WTC11 (cell line): ENCODE measurements at regions not wholly inside any gene's neighbourhood (a gene's known extent, or its start where the extent isn't known, plus 50 kb on each side); places are given as distances from the start of the nearest gene placed in this dataset.

Source experiments
- ATAC-seq: fragments of 200-7000 bp; cut with Tn5 transposase; 2 replicates; pipeline ENCODE4 v1.10.0; 2021; ENCODE audit warnings: mild to moderate bottlenecking, moderate library complexity
- CTCF ChIA-PET: fragments of 300-600 bp; sonication (Branson Sonifier 250); formaldehyde crosslinking; loops from one replicate; lab custom pipeline; 2021; ENCODE audit warnings: antibody characterized with exemption; lab: Charles Lee
- POLR2A ChIA-PET: fragments of 350-600 bp; sonication (Branson Sonifier 250); formaldehyde crosslinking; loops from one replicate; lab custom pipeline; 2021; ENCODE audit warnings: antibody characterized with exemption; lab: Charles Lee
- DNase-seq: peaks from one replicate; pipeline ENCODE4 v3.0.0; 2021; ENCODE audit warnings: low spot score
- H3K27ac Mint-ChIP-seq: 2 replicates; pipeline ENCODE4 v1.8.0; 2021; ENCODE audit warnings: mixed read lengths
- H3K27me3 Mint-ChIP-seq: 2 replicates; pipeline ENCODE4 v1.8.0; 2021; ENCODE audit warnings: low read depth, mild to moderate bottlenecking, moderate library complexity, mixed read lengths
- H3K36me3 Mint-ChIP-seq: 2 replicates; pipeline ENCODE4 v1.8.0; 2021; ENCODE audit warnings: mixed read lengths
- H3K4me1 Mint-ChIP-seq: 2 replicates; pipeline ENCODE4 v1.8.0; 2022; ENCODE audit warnings: mixed read lengths
- H3K4me3 Mint-ChIP-seq: 2 replicates; pipeline ENCODE4 v1.8.0; 2021; ENCODE audit warnings: mild to moderate bottlenecking, moderate library complexity, mixed read lengths
- H3K9me3 Mint-ChIP-seq: 2 replicates; pipeline ENCODE4 v1.8.0; 2021; ENCODE audit warnings: mixed read lengths
- CREB1 ChIP-seq: sonication (generic); formaldehyde crosslinking; IDR thresholded peaks from 2 replicates; pipeline ENCODE4 v1.8.0; 2023; ENCODE audit warnings: mild to moderate bottlenecking, missing genetic modification reagents
- CTCF ChIP-seq: fragments of 200-600 bp; IDR thresholded peaks from 2 replicates; pipeline ENCODE4 v1.8.0; 2022; ENCODE audit warnings: antibody characterized with exemption
- E2F1 ChIP-seq: sonication (generic); formaldehyde crosslinking; IDR thresholded peaks from 2 replicates; pipeline ENCODE4 v1.8.0; 2022; ENCODE audit warnings: mild to moderate bottlenecking, missing genetic modification reagents
- EMX1 ChIP-seq: fragments of 250-450 bp; sonication (Bioruptor Pico); IDR thresholded peaks from 2 replicates; pipeline ENCODE4 v1.8.0; 2021; ENCODE audit warnings: mild to moderate bottlenecking
- FOXP4 ChIP-seq: sonication (generic); formaldehyde crosslinking; IDR thresholded peaks from 2 replicates; pipeline ENCODE4 v1.8.0; 2022; ENCODE audit warnings: mild to moderate bottlenecking, missing genetic modification reagents
- GABPB1 ChIP-seq: sonication (generic); formaldehyde crosslinking; IDR thresholded peaks from 2 replicates; pipeline ENCODE4 v1.8.1; 2023; ENCODE audit warnings: mild to moderate bottlenecking, missing genetic modification reagents
- HMGA2 ChIP-seq: fragments of 250-450 bp; sonication (Bioruptor Pico); IDR thresholded peaks from 2 replicates; pipeline ENCODE4 v1.4.0; 2021; ENCODE audit warnings: mild to moderate bottlenecking, moderate library complexity
- IRF2 ChIP-seq: sonication (generic); formaldehyde crosslinking; IDR thresholded peaks from 2 replicates; pipeline ENCODE4 v1.8.0; 2022; ENCODE audit warnings: low read depth, missing genetic modification reagents, borderline replicate concordance
- NR1H2 ChIP-seq: sonication (generic); formaldehyde crosslinking; IDR thresholded peaks from 2 replicates; pipeline ENCODE4 v1.9.0; 2021; ENCODE audit warnings: mild to moderate bottlenecking, moderate library complexity, missing genetic modification reagents
- SMAD4 ChIP-seq: sonication (generic); formaldehyde crosslinking; IDR thresholded peaks from 2 replicates; pipeline ENCODE4 v1.8.0; 2022; ENCODE audit warnings: mild to moderate bottlenecking, missing genetic modification reagents
- STAT6 ChIP-seq: sonication (generic); formaldehyde crosslinking; conservative IDR thresholded peaks from 2 replicates; pipeline ENCODE4 v1.8.1; 2023; ENCODE audit warnings: mild to moderate bottlenecking, low read depth, missing genetic modification reagents, moderate library complexity
- TCF7 ChIP-seq: sonication (generic); formaldehyde crosslinking; IDR thresholded peaks from 2 replicates; pipeline ENCODE4 v1.8.0; 2022; ENCODE audit warnings: mild to moderate bottlenecking, low read depth, missing genetic modification reagents, moderate library complexity
- TEAD4 ChIP-seq: sonication (generic); formaldehyde crosslinking; IDR thresholded peaks from 2 replicates; pipeline ENCODE4 v1.8.0; 2022; ENCODE audit warnings: mild to moderate bottlenecking, missing genetic modification reagents
- TP53 ChIP-seq: sonication (generic); formaldehyde crosslinking; IDR thresholded peaks from 2 replicates; pipeline ENCODE4 v1.8.1; 2023; ENCODE audit warnings: mild to moderate bottlenecking, missing genetic modification reagents
- ZNF416 ChIP-seq: fragments of 250-450 bp; sonication (Bioruptor Pico); IDR thresholded peaks from 2 replicates; pipeline ENCODE4 v1.9.0; 2021; ENCODE audit warnings: mild to moderate bottlenecking, inconsistent platforms
- ZNF532 ChIP-seq: fragments of 250-450 bp; sonication (Bioruptor Pico); IDR thresholded peaks from 2 replicates; pipeline ENCODE4 v1.9.0; 2021; ENCODE audit warnings: mild to moderate bottlenecking, borderline replicate concordance
- ZSCAN18 ChIP-seq: fragments of 250-450 bp; sonication (Bioruptor Pico); IDR thresholded peaks from 2 replicates; pipeline ENCODE4 v2.1.2; 2022; ENCODE audit warnings: mild to moderate bottlenecking, moderate library complexity

- POLR2A ChIA-PET: no interaction called here
- no peaks in the 10 kb centered on the region for H3K27me3 Mint-ChIP-seq
- H3K9me3 Mint-ChIP-seq: no peaks in the 10 kb centered on the region
- CTCF ChIA-PET: no interaction called here
- no peaks in the 10 kb centered on the region for H3K36me3 Mint-ChIP-seq
- TF ChIP-seq TEAD4: no peak
- no peak for DNase-seq
- H3K4me3 Mint-ChIP-seq: no peak overlapping the region
- H3K4me1 Mint-ChIP-seq: 0 out of 2 replicates have a peak, but pooled peaks cover 6% of the 10 kb centered on the region
- H3K27ac Mint-ChIP-seq: no peak overlapping the region
- no peak for ATAC-seq
Observed at GRCh38 chr1:218524526-218524925, 179.4 kb downstream of the TGFB2 start.

GRCh38 chr1:218525031-218525430 lies 179.9 kb downstream of the TGFB2 start:
- ChIA-PET POLR2A (no interaction called here), CTCF (no interaction called here)
- H3K9me3 Mint-ChIP-seq: no peaks in the 10 kb centered on the region
- ATAC-seq (no peak), DNase-seq (no peak)
- 0 out of 2 replicates have a peak, but pooled peaks cover 6% of the 10 kb centered on the region for H3K4me1 Mint-ChIP-seq
- no peak overlapping the region for H3K4me3 Mint-ChIP-seq
- H3K27me3 Mint-ChIP-seq: no peaks in the 10 kb centered on the region
- no peaks in the 10 kb centered on the region for H3K36me3 Mint-ChIP-seq
- H3K27ac Mint-ChIP-seq: no peak overlapping the region
- TF ChIP-seq ZNF416 (CRISPR knock-in tag) (no peak), TCF7 (CRISPR knock-in tag) (no peak), FOXP4 (CRISPR knock-in tag) (no peak)
- TF ChIP-seq, all 79 proteins: peak for 0

GRCh38 chr1:218525451-218526197 lies 180.5 kb downstream of the TGFB2 start:
- Mint-ChIP-seq H3K27me3 (no peaks in the 10 kb centered on the region), H3K9me3 (no peaks in the 10 kb centered on the region), H3K36me3 (no peaks in the 10 kb centered on the region), H3K27ac (no peak overlapping the region), H3K4me1 (0 out of 2 replicates have a peak, but pooled peaks cover 6% of the 10 kb centered on the region), H3K4me3 (no peak overlapping the region)
- ChIA-PET POLR2A (no interaction called here), CTCF (no interaction called here)
- no peak for ATAC-seq
- DNase-seq: no peak
- TF ChIP-seq HMGA2: no peak
- no peak for TF ChIP-seq NR1H2 (CRISPR knock-in tag)
- no peak for TF ChIP-seq TCF7 (CRISPR knock-in tag)
- no peak for TF ChIP-seq CREB1 (CRISPR knock-in tag)
- TF ChIP-seq ZNF532 (CRISPR knock-in tag): no peak
- TF ChIP-seq TP53: no peak
- TF ChIP-seq EMX1 (CRISPR knock-in tag): no peak
- TF ChIP-seq CTCF: no peak
- no peak for TF ChIP-seq STAT6 (CRISPR knock-in tag)
- TF ChIP-seq SMAD4 (CRISPR knock-in tag): no peak
- no peak for TF ChIP-seq E2F1 (CRISPR knock-in tag)
- TF ChIP-seq IRF2 (CRISPR knock-in tag): no peak
- no peak for TF ChIP-seq GABPB1
- TF ChIP-seq ZSCAN18: no peak
